Heart right ventricle (tissue), 16 donors: ENCODE measurements at regions not wholly inside any gene's neighbourhood (a gene's known extent, or its start where the extent isn't known, plus 50 kb on each side); places are given as distances from the start of the nearest gene placed in this dataset.

Experiments used
- ATAC-seq, 8 donors: fragments of 200-7000 bp; cut with Tn5 transposase; one replicate each; pipeline ENCODE4 v1.9.1; 2020; ENCODE audit warnings: mild to moderate bottlenecking in 8 of 8, moderate library complexity in 8 of 8, moderate number of reproducible peaks in 1 of 8
- DNase-seq, 2 donors: peaks; one replicate each; pipeline ENCODE4 v3.0.0-alpha.2; 2020
- H3K27ac ChIP-seq, 10 donors: fragments of 200-600 bp; sonication (generic) in 2 of 10; one replicate each; pipeline versions ENCODE4 v1.5.0 to v1.8.0; 2020 to 2022; ENCODE audit warnings: mild to moderate bottlenecking in 3 of 10
- H3K27me3 ChIP-seq, 7 donors: fragments of 200-600 bp; one replicate each; pipeline ENCODE4 v1.8.0; 2021 to 2022; ENCODE audit warnings: mild to moderate bottlenecking in 2 of 7
- H3K36me3 ChIP-seq, 9 donors: fragments of 200-600 bp; sonication (generic) in 1 of 9; one replicate each; pipeline versions ENCODE4 v1.5.0 to v1.8.0; 2020 to 2022; ENCODE audit warnings: mild to moderate bottlenecking in 2 of 9
- H3K4me1 ChIP-seq, 9 donors: fragments of 200-600 bp; sonication (generic) in 1 of 9; one replicate each; pipeline versions ENCODE4 v1.5.0 to v1.8.0; 2020 to 2022; ENCODE audit warnings: mild to moderate bottlenecking in 4 of 9
- H3K4me3 ChIP-seq, 10 donors: fragments of 200-600 bp; sonication (generic) in 2 of 10; one replicate each; pipeline versions ENCODE4 v1.5.0 to v1.8.0; 2020 to 2022; ENCODE audit warnings: mild to moderate bottlenecking in 7 of 10, moderate library complexity in 2 of 10
- H3K9me3 ChIP-seq, 11 donors: fragments of 200-600 bp in 10 of 11; sonication (generic) in 2 of 11; one replicate each; pipeline versions ENCODE4 v1.5.0 to v1.8.0; 2013 to 2022; ENCODE audit warnings: mild to moderate bottlenecking in 2 of 11, control low read depth in 1 of 11, moderate library complexity in 1 of 11
- WGBS, 2 donors: extraction: QIAGEN DNeasy Blood & Tissue Kit; methylation state at CpG; one replicate each; pipeline ENCODE4 v1.1.7; 2013; ENCODE audit warnings: inconsistent platforms in 1 of 2; 5-methylcytosine and 5-hydroxymethylcytosine counted together
- intact Hi-C, 10 donors: fragments of 100-400 bp; cut with DNase I; formaldehyde crosslinking; loops; one replicate each; pipeline versions ENCODE4 v1.11.1 to v1.14.2; 2022
- TF ChIP-seq, protein P1 (sequence below), 9 donors: fragments of 200-600 bp; sonication (generic) in 2 of 9; IDR thresholded peaks; one replicate each; pipeline versions ENCODE4 v1.5.0 to v1.8.0; 2021 to 2022; ENCODE audit warnings: antibody characterized with exemption in 9 of 9, mild to moderate bottlenecking in 5 of 9, moderate library complexity in 1 of 9
- donor health status: Arrhythmogenic right ventricular cardiomyopathy.
- donor health status: ischemic (EF 13 %, LVEDD 7.1; RV severe dilation, severe dysfunction).
- donor health status: healthy with polysubstance abuse.
- donor health status: DM: no; HTN: yes; CAD: no.
- donor health status: DM: no; HTN: no; CAD: no.
- donor health status: ischemic (EF 25% LVEDD 6.9; RV normal size, moderate dysfunction).
- donor health status: ischemic (EF 25% LVEDD 5.7; RV mildly dilated, moderate dysfunction).
- donor health status: healthy.
- donor health status: DM: yes; HTN: yes; CAD: no.
- donor health status: Ischemic cardiomyopathy.
- donor health status: ischemic (EF 35%, LVEDD 5.7; RV mildly dilated, moderate dysfunction).
- donor health status: nonischemic (EF 11% LVEDD 7.7; RV severe dilation, severe dysfunction).
- donor health status: DM: yes; HTN: yes; CAD: no.
- donor health status: PGD.
- donor health status: ischemic (EF 29% LVEDD 5.4; RV normal size, mild dysfunction).
- donor health status: nonischemic (EF 23%, LVEDD 6.1; RV moderate dilation, normal function).

DNA sequence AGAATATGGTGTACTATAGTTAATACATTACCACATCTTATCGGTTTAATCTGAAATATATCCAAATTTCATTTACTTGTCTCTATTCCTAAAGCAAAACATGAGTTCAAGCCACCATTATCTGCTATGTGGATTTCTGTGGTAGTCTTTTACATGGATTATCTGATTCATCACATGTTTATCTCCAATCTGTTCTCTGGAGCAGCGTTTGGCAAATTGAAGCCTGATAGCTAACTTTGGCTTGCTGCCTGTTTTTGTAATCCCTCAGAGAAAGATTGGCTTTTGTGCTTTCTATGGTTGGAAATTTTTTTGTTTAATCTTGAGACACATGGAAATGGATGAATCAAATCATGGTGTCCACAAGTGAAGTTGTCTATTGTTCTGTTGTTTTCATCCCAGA is 274.3 kb downstream of the JRKL start:
- 51 to 63% methylated on average over 2 of the region's 2 CpGs for WGBS, 2 donors
- no peak overlapping the region for H3K4me3 ChIP-seq
- TF ChIP-seq, protein P1, sequence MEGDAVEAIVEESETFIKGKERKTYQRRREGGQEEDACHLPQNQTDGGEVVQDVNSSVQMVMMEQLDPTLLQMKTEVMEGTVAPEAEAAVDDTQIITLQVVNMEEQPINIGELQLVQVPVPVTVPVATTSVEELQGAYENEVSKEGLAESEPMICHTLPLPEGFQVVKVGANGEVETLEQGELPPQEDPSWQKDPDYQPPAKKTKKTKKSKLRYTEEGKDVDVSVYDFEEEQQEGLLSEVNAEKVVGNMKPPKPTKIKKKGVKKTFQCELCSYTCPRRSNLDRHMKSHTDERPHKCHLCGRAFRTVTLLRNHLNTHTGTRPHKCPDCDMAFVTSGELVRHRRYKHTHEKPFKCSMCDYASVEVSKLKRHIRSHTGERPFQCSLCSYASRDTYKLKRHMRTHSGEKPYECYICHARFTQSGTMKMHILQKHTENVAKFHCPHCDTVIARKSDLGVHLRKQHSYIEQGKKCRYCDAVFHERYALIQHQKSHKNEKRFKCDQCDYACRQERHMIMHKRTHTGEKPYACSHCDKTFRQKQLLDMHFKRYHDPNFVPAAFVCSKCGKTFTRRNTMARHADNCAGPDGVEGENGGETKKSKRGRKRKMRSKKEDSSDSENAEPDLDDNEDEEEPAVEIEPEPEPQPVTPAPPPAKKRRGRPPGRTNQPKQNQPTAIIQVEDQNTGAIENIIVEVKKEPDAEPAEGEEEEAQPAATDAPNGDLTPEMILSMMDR (IDR thresholded peaks at IDR 0.05), result no peak
- no peaks in the 10 kb centered on the region for H3K9me3 ChIP-seq
- intact Hi-C loops, result no loop called here
- no peaks in the 10 kb centered on the region for H3K4me1 ChIP-seq
- no peaks in the 10 kb centered on the region for H3K27me3 ChIP-seq
- ATAC-seq, result no peak
- no peaks in the 10 kb centered on the region for H3K36me3 ChIP-seq
- H3K27ac ChIP-seq, result no peak overlapping the region
- DNase-seq, result no peak

DNA sequence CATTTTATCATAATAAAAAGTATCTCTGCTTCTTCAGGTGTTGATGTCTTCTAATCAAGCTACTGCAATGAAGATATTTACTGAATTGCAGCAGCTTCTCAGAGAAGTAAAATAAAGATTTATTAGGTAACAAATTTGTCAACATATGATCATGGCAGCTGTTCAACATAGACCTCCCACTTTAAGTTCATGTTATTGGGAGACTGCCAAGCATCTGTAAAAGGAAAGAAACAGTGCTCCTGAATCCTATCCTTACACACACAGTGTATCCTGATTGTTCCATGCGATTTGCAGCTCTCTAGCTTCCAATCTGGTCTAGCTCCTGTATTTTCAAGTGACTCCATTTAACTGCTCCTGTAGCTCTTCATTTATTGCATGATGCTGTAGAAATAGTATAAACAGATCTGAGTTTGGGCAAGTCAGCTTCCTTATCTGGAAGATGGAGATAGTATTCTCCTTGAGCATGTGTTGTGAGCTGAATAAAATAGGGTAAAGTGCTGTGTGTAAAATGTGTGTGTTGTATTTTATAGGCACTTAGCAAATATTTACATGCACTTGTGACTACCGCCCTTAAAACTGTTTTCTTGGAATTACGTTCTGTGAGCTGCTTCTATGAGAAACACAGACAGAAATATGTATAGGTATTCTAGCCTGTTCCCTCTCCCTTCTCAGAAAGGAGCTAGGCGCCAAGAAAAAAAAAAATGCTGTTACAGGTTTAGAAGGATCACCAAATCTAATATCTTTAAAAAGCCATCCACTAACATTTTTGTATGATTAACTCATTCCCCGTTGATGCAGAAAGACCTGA is 290.6 kb downstream of the JRKL start:
- intact Hi-C loops, result no loop called here
- DNase-seq (no peak), ATAC-seq (no peak)
- WGBS, 2 donors, result 74 to 80% methylated on average over 5 of the region's 5 CpGs
- no peaks in the 10 kb centered on the region for H3K27me3 ChIP-seq
- TF ChIP-seq, protein P1 (IDR thresholded peaks at IDR 0.05), result no peak
- H3K4me3 ChIP-seq, result no peak overlapping the region
- no peaks in the 10 kb centered on the region for H3K36me3 ChIP-seq
- H3K9me3 ChIP-seq, result no peaks in the 10 kb centered on the region
- no peaks in the 10 kb centered on the region for H3K4me1 ChIP-seq
- H3K27ac ChIP-seq, result no peak overlapping the region

DNA sequence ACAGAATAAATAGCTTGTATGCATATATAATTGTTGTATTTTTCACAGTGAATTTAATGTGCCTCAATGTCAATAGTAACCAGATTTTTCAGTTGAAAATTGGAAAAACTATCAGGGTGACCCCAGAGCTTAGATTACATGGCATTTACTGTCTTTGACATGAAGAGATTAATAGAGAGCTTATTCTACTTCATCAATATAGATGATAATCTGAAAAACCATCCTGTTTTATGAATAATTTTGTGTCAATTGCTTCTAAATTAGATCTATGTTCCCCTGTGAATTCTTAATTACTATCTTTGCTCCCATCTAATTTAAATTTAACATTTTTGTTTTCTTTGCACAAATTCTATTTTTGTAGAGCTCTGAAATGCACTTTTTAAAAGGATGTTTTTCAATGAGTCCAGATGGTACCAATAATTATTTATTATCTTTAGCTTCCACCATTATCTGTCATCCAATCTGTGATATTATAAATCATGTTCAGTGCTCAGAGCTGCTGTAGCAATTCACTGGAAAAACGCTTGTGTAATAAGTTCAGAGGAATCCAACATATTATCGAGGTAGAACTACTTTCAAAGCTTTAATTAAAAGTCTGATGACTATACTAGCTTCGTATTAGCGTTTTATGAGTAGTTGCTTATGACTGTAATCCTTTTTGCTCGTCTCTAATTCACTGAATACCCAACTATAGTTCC is 291.4 kb downstream of the JRKL start:
- WGBS, 2 donors, result 71 to 83% methylated on average over 5 of the region's 5 CpGs
- Histone ChIP-seq H3K27ac (no peak overlapping the region), H3K27me3 (no peaks in the 10 kb centered on the region), H3K36me3 (no peaks in the 10 kb centered on the region), H3K4me3 (no peak overlapping the region), H3K4me1 (no peaks in the 10 kb centered on the region), H3K9me3 (no peaks in the 10 kb centered on the region)
- ATAC-seq, result no peak
- TF ChIP-seq, protein P1 (IDR thresholded peaks at IDR 0.05), result no peak
- no peak for DNase-seq
- intact Hi-C loops, result no loop called here

DNA sequence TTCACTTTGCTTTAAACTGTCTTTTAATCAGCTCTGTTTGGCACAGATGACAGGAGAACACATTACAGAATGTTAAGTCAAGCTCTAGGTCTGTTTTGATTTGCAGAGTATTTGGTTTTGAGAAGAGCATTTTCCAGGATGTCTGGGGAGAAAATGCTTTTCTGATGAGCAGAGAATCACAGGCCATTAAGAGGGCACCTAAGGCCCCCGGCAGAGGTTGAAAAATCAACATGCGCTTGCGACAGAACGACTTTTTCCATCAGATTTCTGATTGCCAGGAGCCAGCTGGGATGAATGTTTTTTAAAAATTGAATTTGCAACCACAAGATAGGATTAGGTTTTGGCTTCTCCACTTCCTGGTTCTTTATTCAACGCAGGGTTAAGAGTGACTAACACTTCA is 304.5 kb downstream of the JRKL start:
- Histone ChIP-seq H3K27ac (no peak overlapping the region), H3K9me3 (no peaks in the 10 kb centered on the region), H3K27me3 (no peaks in the 10 kb centered on the region), H3K4me3 (no peak overlapping the region), H3K4me1 (no peaks in the 10 kb centered on the region), H3K36me3 (no peaks in the 10 kb centered on the region)
- TF ChIP-seq, protein P1 (IDR thresholded peaks at IDR 0.05), result no peak
- 84 to 91% methylated on average over 5 of the region's 5 CpGs for WGBS, 2 donors
- ATAC-seq (no peak), DNase-seq (no peak)
- intact Hi-C loops, result no loop called here
